RWPE2 (cell line): ENCODE measurements at regions not wholly inside any gene's neighbourhood (a gene's known extent, or its start where the extent isn't known, plus 50 kb on each side); places are given as distances from the start of the nearest gene placed in this dataset.

Source experiments
- ATAC-seq: fragments of 200-7000 bp; cut with Tn5 transposase; 3 replicates; pipeline ENCODE4 v1.9.1; 2021; ENCODE audit warnings: low read depth
- DNase-seq: peaks from one replicate; pipeline ENCODE4 v3.0.0-alpha.2; 2020; ENCODE audit warnings: low spot score
- H3K27ac ChIP-seq: fragments of 450-650 bp; 2 replicates; pipeline ENCODE4 v1.5.1; 2017; ENCODE audit warnings: mild to moderate bottlenecking; ENCODE audit not compliant: poor library complexity, severe bottlenecking
- H3K27me3 ChIP-seq: fragments of 250-450 bp; sonication (Bioruptor Pico); 2 replicates; pipeline ENCODE4 v1.5.1; 2021; ENCODE audit warnings: mild to moderate bottlenecking, moderate library complexity; ENCODE audit not compliant: insufficient read depth, poor library complexity, severe bottlenecking
- H3K36me3 ChIP-seq: fragments of 250-450 bp; sonication (Bioruptor Pico); 2 replicates; pipeline ENCODE4 v1.5.1; 2020; ENCODE audit warnings: low read depth, mild to moderate bottlenecking, moderate library complexity
- H3K4me1 ChIP-seq: fragments of 250-450 bp; sonication (Bioruptor Pico); 2 replicates; pipeline ENCODE4 v1.5.1; 2021; ENCODE audit warnings: mild to moderate bottlenecking, moderate library complexity; ENCODE audit not compliant: insufficient read depth, poor library complexity, severe bottlenecking
- H3K4me3 ChIP-seq: fragments of 250-450 bp; sonication (Bioruptor Pico); 2 replicates; pipeline ENCODE4 v1.5.1; 2021; ENCODE audit warnings: mild to moderate bottlenecking, moderate library complexity; ENCODE audit not compliant: severe bottlenecking
- H3K9me3 ChIP-seq: fragments of 250-450 bp; sonication (Bioruptor Pico); 2 replicates; pipeline ENCODE4 v1.5.1; 2021; ENCODE audit warnings: mild to moderate bottlenecking, moderate library complexity; ENCODE audit not compliant: severe bottlenecking
- CTCF ChIP-seq: fragments of 450-650 bp; IDR thresholded peaks from one replicate; pipeline ENCODE4 v1.5.1; 2017; ENCODE audit warnings: mild to moderate bottlenecking, moderate library complexity; ENCODE audit not compliant: poor library complexity, severe bottlenecking

- DNase-seq (no peak), ATAC-seq (no peak)
- TF ChIP-seq CTCF = no peak
Measured at GRCh38 chr2:22579341-22579740, 805.6 kb upstream of the KLHL29 start.

DNA sequence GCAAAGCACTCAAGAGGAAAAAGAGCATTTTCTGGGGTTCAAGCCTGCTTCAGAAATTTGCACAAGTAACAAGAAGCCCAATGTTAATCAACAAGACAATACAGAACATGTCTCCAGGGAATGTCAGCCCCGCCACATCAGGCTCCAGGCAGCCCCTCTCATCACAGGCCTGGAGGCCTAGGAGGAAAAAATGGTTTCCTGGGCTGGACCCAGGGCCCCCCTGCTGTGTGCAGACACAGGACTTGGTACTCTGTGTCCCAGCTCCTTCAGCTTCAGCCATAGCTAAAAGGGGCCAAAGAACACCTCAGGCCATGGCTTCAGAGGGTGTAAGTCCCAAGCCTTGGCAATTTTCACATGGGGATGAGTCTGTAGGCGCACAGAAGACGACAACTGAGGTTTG is 802.9 kb upstream of the KLHL29 start:
- H3K27ac ChIP-seq = no peak overlapping the region
- no peaks in the 10 kb centered on the region for H3K27me3 ChIP-seq
- peaks cover 5% of the 10 kb centered on the region for H3K9me3 ChIP-seq
- DNase-seq (no peak), ATAC-seq (no peak)
- no peaks in the 10 kb centered on the region for H3K4me1 ChIP-seq
- no peak for TF ChIP-seq CTCF
- no peaks in the 10 kb centered on the region for H3K36me3 ChIP-seq
- no peak overlapping the region for H3K4me3 ChIP-seq

More at GRCh38 chr2:22579341-22579740, 805.6 kb upstream of the KLHL29 start:
- H3K4me3 ChIP-seq = no peak overlapping the region
- no peaks in the 10 kb centered on the region for H3K36me3 ChIP-seq
- H3K9me3 ChIP-seq = peaks cover 5% of the 10 kb centered on the region
- H3K4me1 ChIP-seq = no peaks in the 10 kb centered on the region
- H3K27me3 ChIP-seq = no peaks in the 10 kb centered on the region
- no peak overlapping the region for H3K27ac ChIP-seq

GRCh38 chr2:22596306-22596705 is 788.7 kb upstream of the KLHL29 start:
- no peaks in the 10 kb centered on the region for H3K27me3 ChIP-seq
- H3K27ac ChIP-seq = no peak overlapping the region
- H3K4me1 ChIP-seq = no peaks in the 10 kb centered on the region
- no peaks in the 10 kb centered on the region for H3K36me3 ChIP-seq
- no peak overlapping the region for H3K4me3 ChIP-seq
- no peak for TF ChIP-seq CTCF
- ATAC-seq (no peak), DNase-seq (no peak)
- no peaks in the 10 kb centered on the region for H3K9me3 ChIP-seq

DNA sequence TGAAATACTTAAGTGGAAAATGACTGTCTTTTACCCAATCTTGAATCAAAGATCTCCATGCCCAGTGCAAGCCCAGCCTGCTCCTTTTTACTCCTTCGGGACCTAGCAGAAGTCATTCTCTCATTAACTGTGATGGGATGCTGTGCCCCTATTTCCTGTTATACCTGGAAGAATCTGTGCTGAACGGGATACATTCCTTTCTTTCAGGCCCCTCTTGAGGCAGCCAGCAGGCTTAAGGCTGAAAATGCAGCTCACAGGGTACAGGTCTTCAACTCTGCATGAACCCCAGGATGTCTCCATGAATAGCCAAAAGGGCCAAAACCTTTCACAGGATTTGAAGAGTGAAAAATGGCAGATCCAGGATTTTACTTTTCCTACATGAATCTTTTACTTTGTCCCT is 784.8 kb upstream of the KLHL29 start:
- Histone ChIP-seq H3K4me3 (no peak overlapping the region), H3K27me3 (no peaks in the 10 kb centered on the region), H3K27ac (no peak overlapping the region), H3K4me1 (no peaks in the 10 kb centered on the region), H3K36me3 (no peaks in the 10 kb centered on the region), H3K9me3 (no peaks in the 10 kb centered on the region)
- TF ChIP-seq CTCF = no peak
- DNase-seq (no peak), ATAC-seq (no peak)

DNA sequence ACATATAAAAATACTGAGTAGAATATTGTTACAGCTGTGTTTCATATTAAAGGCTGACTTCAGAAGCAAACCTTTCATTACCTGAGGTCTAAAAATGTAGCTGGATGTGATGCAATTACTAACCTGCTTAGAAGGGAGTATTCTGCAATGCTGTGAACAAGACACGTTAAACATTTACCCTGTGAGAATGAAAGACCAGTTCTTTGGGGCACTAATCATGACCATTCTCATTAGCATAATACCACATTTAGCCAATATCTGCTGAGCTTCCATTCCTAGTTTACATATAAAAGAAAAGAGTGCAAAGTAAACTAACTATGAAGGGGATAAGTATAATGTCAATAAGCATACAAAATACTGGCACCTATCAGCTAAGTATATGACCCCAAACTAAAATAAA is 784.0 kb upstream of the KLHL29 start:
- no peaks in the 10 kb centered on the region for H3K9me3 ChIP-seq
- no peak overlapping the region for H3K4me3 ChIP-seq
- H3K27ac ChIP-seq = no peak overlapping the region
- TF ChIP-seq CTCF = no peak
- ATAC-seq = no peak
- no peak for DNase-seq
- H3K4me1 ChIP-seq = no peaks in the 10 kb centered on the region
- no peaks in the 10 kb centered on the region for H3K27me3 ChIP-seq
- H3K36me3 ChIP-seq = no peaks in the 10 kb centered on the region
